ENCODE measurements at regions not wholly inside any gene's neighbourhood (a gene's known extent, or its start where the extent isn't known, plus 50 kb on each side); places are given as distances from the start of the nearest gene placed in this dataset.

DNA sequence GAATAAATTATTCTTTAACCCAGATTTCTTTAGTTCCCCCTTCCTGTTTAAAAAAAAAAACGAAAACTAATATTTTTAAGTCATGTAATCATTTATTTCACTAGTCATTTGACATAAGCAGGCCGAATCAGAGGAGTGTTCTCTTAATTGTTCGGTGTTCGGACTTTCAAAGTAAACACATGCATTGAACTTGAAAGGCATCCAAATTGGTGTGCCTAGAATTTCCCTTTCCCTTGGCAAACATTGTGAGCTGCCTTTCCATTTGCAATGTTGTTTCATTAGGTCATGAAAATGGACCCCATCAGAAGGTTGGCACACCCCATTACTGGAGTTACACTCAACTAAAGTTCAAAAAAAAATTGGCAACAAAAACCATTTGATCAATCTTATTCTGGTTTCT lies 283.0 kb upstream of the MARCKS start:
- Mint-ChIP-seq H3K4me3 (no peak overlapping the region), H3K27me3 (no peaks in the 10 kb centered on the region), H3K36me3 (no peaks in the 10 kb centered on the region), H3K4me1 (no peaks in the 10 kb centered on the region), H3K9me3 (ENCODE audit: low read depth) (peaks cover 2% of the 10 kb centered on the region), H3K27ac (no peak overlapping the region)
- CTCF ChIA-PET: no interaction called here
- DNase-seq: no peak
- ATAC-seq: no peak

DNA sequence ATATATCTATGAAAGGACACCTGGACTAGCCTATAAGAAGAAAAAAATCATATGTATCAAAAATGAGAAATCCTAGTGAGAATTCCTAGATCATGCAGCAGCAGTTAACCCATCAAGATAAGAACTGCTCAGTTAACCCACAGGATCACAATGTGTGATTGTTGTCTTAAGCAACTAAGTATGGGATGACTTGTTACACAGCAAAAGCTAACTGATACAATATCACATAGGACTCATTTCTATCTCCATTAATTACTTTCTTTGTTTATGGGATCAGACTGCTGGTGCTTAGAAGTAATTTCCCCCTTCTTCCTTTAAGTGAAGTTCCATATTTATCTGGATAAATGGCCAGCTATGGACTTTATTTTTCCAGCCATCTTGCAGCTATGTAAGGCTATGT lies 280.8 kb upstream of the MARCKS start:
- no peak overlapping the region for H3K27ac Mint-ChIP-seq
- H3K4me1 Mint-ChIP-seq: no peaks in the 10 kb centered on the region
- DNase-seq (no peak), ATAC-seq (no peak)
- no peak overlapping the region for H3K4me3 Mint-ChIP-seq
- H3K36me3 Mint-ChIP-seq: no peaks in the 10 kb centered on the region
- CTCF ChIA-PET: no interaction called here
- H3K27me3 Mint-ChIP-seq: no peaks in the 10 kb centered on the region
- peaks cover 4% of the 10 kb centered on the region for H3K9me3 Mint-ChIP-seq (ENCODE audit: low read depth)

DNA sequence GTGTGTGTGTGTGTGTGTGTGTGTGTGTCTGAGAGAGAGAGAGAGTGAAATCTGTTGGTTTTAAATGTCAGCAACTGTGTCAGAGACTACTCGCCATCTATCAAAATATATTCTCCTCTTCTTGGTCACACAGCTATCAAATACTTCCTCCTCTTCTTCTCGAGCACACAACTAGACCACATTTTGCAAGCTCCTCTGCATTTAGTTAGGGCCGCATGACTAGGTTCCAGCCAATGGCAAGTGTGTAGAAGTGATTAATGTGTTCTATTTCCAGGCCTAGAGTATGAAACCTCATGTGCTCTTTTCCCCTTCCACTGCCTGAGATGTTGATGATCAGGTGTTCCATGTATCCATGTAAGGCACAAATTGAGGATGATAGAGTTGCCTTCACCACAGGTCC lies 278.5 kb upstream of the MARCKS start:
- ATAC-seq (no peak), DNase-seq (no peak)
- H3K9me3 Mint-ChIP-seq (ENCODE audit: low read depth): peaks cover 2% of the 10 kb centered on the region
- H3K36me3 Mint-ChIP-seq: no peaks in the 10 kb centered on the region
- CTCF ChIA-PET: no interaction called here
- H3K4me3 Mint-ChIP-seq: no peak overlapping the region
- no peaks in the 10 kb centered on the region for H3K27me3 Mint-ChIP-seq
- no peak overlapping the region for H3K27ac Mint-ChIP-seq
- no peaks in the 10 kb centered on the region for H3K4me1 Mint-ChIP-seq

DNA sequence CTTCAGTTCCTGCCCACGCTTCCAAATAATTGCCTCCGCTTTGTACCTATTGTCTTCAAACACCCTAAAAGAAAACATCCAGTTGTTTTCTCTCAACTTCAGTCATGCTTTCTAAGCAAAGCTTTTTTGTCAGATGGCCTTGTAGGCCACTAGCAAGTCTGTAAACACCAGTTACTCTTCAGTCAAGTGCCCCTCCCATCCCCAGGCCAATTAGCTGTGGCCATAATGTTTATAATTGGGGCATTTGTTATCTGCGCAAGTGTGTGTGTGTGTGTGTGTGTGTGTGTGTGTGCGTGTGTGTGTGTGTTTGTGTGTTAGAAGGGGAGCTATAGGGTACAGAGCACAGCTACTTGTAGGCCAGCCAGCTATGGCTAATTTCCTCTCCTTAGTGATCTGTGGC lies 272.4 kb upstream of the MARCKS start:
- H3K4me1 Mint-ChIP-seq: no peaks in the 10 kb centered on the region
- peaks cover 2% of the 10 kb centered on the region for H3K9me3 Mint-ChIP-seq (ENCODE audit: low read depth)
- H3K4me3 Mint-ChIP-seq: no peak overlapping the region
- ATAC-seq (no peak), DNase-seq (no peak)
- H3K27ac Mint-ChIP-seq: no peak overlapping the region
- CTCF ChIA-PET: no interaction called here
- no peaks in the 10 kb centered on the region for H3K27me3 Mint-ChIP-seq
- H3K36me3 Mint-ChIP-seq: no peaks in the 10 kb centered on the region

DNA sequence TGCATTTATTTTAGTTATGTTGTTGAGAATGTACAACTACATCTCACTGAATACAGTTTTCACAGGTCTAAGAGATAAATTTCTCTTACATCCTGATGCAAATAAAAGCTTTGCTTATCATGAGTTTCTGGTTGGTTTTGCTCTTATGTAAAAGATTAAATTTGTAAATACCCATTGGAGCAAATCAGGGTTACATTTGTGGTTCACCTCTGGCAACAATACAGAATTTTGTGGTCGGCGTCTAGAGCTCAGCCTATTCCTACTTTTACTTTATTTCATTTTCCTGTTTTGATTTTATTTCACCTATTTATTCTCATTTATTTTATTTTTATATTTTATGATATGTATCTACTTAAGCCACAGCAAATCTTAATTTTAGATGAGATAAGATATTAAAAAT lies 271.9 kb upstream of the MARCKS start:
- Mint-ChIP-seq H3K9me3 (ENCODE audit: low read depth) (peaks cover under 1% of the 10 kb centered on the region), H3K36me3 (no peaks in the 10 kb centered on the region), H3K27ac (no peak overlapping the region), H3K4me3 (no peak overlapping the region), H3K4me1 (no peaks in the 10 kb centered on the region), H3K27me3 (peaks cover 3% of the 10 kb centered on the region)
- no peak for ATAC-seq
- DNase-seq: no peak
- CTCF ChIA-PET: no interaction called here

DNA sequence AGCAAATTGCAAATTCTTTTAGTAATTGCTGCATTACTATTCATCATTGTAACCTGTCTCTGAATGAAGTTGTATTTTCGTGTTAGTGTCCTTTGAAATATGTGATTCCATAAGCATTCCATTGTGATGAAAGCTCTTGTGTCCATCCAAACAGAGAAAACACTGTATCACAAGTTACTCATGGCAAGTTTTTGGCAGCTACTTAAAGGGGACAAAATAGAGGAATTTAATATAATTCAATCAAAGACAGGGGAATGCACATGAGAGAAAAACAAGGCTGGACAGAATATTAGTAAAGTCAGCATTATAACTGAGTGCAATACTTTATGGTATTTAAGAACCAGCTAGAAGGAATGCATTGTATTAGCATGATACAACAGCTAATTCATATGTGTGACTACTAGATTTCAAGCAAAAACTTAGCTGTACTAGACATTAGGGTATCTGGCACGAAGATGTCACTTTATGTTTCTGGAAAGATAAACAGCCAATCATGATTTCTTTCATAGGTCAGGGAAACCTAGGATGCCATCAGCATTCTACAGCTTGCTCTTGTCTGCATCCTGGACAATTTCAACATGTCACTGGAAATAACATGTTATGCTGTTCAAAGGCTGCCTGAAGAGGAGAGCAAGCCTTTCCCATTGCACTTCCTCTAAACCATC lies 270.6 kb upstream of the MARCKS start:
- ATAC-seq (no peak), DNase-seq (no peak)
- Mint-ChIP-seq H3K27me3 (peaks cover 6% of the 10 kb centered on the region), H3K9me3 (ENCODE audit: low read depth) (no peaks in the 10 kb centered on the region), H3K4me1 (no peaks in the 10 kb centered on the region), H3K4me3 (no peak overlapping the region), H3K36me3 (no peaks in the 10 kb centered on the region), H3K27ac (no peak overlapping the region)
- CTCF ChIA-PET: no interaction called here

DNA sequence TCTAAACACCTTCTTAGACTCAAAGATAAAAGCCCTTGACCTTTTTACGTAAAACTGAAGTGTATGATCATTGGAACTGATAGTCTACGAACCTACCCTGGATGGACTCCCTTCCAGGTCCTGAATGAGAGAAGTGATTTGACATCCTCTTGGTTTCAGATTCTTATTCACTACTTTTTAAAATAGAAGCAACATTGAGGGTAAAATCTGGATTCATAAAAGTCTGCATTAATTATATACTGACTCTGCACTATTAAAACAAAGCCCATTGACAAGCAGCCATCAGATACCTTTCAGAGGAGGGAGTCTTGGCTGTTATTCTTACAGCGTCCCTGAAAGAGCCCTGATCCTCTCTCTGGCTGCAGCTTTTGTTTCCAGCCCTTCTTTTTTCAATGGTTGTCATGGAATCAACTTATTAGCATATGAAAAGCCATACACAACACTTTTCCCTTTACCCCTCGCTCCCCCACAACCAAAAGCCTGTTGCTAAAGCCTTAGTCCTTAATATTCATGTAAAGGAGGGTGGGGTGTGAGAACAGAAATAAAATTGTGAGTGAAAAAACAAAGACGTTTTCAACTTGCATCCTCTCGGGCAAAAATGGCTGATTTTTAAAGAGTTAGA lies 270.0 kb upstream of the MARCKS start:
- H3K27me3 Mint-ChIP-seq: peaks cover 6% of the 10 kb centered on the region
- no peak overlapping the region for H3K4me3 Mint-ChIP-seq
- no peaks in the 10 kb centered on the region for H3K9me3 Mint-ChIP-seq (ENCODE audit: low read depth)
- no peaks in the 10 kb centered on the region for H3K4me1 Mint-ChIP-seq
- ATAC-seq (no peak), DNase-seq (no peak)
- no peak overlapping the region for H3K27ac Mint-ChIP-seq
- no peaks in the 10 kb centered on the region for H3K36me3 Mint-ChIP-seq
- CTCF ChIA-PET: no interaction called here

DNA sequence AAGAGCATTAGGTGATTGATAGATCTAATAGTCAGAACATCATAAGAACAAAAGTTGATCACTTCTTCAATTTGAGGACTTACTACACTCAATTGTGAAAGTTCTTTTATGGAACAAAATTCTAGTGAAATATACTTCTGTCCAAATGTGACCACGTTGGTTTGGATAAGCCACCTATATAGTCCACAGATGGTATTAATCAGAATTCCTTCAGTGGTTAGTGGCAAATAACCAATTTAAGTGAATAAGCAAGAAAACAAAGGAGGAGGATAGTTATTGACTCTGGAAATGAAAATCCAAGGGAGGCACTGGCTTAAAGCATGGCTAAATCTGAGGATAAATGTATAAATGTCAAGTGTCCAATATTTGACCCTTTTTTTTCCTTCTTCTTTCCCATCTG lies 268.5 kb upstream of the MARCKS start:
- CTCF ChIA-PET: no interaction called here
- no peak for ATAC-seq
- peaks cover 6% of the 10 kb centered on the region for H3K27me3 Mint-ChIP-seq
- no peak overlapping the region for H3K27ac Mint-ChIP-seq
- DNase-seq: no peak
- H3K4me1 Mint-ChIP-seq: no peaks in the 10 kb centered on the region
- H3K36me3 Mint-ChIP-seq: no peaks in the 10 kb centered on the region
- no peaks in the 10 kb centered on the region for H3K9me3 Mint-ChIP-seq (ENCODE audit: low read depth)
- H3K4me3 Mint-ChIP-seq: no peak overlapping the region

DNA sequence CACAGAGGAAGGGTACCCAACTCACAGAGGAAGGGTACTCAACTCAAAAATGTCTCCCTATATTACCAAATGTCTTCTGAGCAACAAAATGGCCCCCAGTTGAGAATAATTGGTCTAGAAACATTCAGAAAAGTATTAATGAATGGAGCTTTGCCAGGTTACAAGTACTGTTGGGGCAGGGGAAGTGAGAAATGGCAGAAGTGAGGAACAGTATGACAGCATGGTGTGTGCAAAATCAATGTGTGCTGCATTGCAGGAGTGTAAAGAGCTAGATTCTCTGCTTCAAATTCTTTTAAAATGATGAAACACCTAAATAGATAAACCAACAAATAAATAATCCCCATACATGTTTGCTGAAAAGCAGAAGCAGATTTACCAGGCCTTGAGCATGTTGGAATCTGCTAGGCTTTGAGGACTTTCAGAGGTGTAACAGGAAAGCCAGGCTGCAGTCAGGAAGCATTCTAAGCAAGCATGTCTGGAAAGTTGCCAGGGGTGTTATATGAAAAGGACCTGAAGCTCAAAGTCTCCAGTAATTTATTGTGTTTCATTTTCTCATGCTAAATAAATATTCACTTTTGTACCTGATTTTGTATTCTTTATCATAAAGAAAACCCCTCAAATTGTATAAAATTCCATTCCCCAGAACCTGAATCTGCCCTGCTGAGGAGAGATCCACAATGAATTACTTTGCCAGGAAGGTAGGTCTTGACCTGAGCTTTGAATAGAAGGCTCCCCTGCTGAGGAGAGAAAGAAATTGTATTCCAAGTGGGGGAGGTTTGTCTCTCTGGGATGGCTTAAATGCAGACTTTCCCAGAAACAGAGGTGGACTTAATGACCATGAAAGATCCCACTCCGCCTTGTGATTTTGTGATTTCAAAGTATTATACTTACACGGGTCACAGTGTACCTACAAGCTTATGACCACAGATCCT lies 265.0 kb upstream of the MARCKS start:
- ATAC-seq: no peak
- no peaks in the 10 kb centered on the region for H3K4me1 Mint-ChIP-seq
- CTCF ChIA-PET: no interaction called here
- H3K36me3 Mint-ChIP-seq: no peaks in the 10 kb centered on the region
- no peak for DNase-seq
- H3K9me3 Mint-ChIP-seq (ENCODE audit: low read depth): no peaks in the 10 kb centered on the region
- peaks cover 6% of the 10 kb centered on the region for H3K27me3 Mint-ChIP-seq
- no peak overlapping the region for H3K27ac Mint-ChIP-seq
- H3K4me3 Mint-ChIP-seq: no peak overlapping the region

DNA sequence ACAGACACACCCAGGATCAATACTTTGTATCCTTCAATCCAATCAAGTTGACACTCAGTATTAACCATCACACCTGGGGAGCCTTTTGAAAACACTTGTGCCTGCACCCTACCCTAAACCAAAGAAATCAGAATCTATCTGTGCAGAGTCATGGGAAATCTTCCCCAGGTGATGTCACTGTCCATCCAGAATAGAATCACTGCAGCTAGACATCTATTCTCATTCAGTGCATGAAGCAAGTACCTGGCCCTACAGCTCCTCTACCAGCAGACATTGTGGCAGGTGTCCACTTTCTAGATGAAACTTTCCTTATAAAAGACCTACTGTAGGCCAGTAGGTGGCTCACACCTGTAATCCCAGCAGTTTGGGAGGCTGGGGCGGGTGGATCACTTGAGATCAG lies 262.4 kb upstream of the MARCKS start:
- Mint-ChIP-seq H3K27me3 (peaks cover 6% of the 10 kb centered on the region), H3K4me3 (no peak overlapping the region), H3K9me3 (ENCODE audit: low read depth) (no peaks in the 10 kb centered on the region), H3K36me3 (no peaks in the 10 kb centered on the region), H3K27ac (no peak overlapping the region), H3K4me1 (no peaks in the 10 kb centered on the region)
- ATAC-seq (no peak), DNase-seq (no peak)
- CTCF ChIA-PET: no interaction called here

DNA sequence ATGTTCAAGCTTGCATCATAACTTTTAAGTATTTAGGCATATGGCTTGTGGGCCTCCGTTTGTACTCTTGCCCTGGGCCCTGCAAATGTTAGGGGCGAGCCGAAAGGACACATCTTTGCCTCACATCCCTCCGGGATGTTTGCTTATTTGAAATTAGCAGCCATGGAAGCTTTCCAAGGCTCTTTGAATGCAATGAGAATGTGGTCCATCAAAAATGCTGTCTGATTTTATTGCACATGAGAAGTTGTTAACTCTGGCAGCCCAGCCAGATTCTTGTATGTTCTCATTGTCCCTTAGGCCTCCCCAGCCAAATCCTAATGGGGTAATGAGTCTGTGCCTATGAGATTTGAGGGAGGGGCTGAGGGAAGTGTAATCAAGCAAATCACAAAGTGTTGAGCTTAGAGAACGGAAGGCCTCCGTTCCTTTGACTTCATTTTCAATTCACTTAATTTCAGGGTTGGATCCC lies 261.2 kb upstream of the MARCKS start:
- Mint-ChIP-seq H3K4me3 (no peak overlapping the region), H3K27ac (no peak overlapping the region), H3K4me1 (no peaks in the 10 kb centered on the region), H3K9me3 (ENCODE audit: low read depth) (no peaks in the 10 kb centered on the region), H3K27me3 (peaks cover 3% of the 10 kb centered on the region), H3K36me3 (no peaks in the 10 kb centered on the region)
- DNase-seq: no peak
- no peak for ATAC-seq
- CTCF ChIA-PET: no interaction called here

DNA sequence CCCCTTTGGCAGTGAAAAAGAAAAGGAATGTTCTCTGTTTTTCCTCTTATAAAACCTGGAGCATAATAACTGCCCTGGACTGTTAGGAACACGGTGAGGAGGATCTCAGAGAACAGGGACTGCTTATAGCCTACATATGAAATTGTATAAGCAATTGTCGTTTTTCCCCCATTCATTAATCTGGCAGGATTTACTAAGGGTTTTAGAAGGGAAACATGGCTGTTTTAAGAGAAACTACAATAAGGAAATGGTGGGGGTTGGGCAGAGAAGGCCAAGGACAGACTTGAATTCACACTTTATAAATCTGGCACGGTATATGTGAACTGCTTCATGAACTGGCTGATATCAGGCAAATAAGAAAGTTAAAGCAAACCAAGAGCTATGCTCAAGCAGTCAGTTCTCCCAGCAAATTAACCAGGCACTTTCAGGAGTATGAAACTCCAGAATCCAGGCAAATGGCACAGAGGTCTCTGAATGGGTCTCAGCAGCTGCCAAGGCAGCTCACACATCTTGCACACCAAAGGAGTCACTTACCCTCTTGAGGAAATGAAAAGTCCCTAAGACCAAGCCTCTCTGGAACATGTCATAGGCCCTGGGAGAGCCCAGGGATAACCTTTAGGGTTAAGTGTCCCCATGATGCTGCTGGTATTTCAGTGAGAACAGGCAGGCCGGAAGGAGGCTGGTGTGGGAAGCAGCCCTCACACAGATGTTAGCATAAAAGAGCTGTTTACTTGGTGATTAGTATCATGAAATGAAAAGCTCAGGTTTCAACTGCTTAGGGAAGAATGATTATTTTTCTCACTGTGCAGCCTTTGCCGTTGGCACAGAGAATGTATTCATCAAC lies 260.5 kb upstream of the MARCKS start:
- no peaks in the 10 kb centered on the region for H3K36me3 Mint-ChIP-seq
- H3K27ac Mint-ChIP-seq: no peak overlapping the region
- DNase-seq: no peak
- CTCF ChIA-PET: no interaction called here
- H3K9me3 Mint-ChIP-seq (ENCODE audit: low read depth): no peaks in the 10 kb centered on the region
- no peaks in the 10 kb centered on the region for H3K27me3 Mint-ChIP-seq
- no peak overlapping the region for H3K4me3 Mint-ChIP-seq
- no peaks in the 10 kb centered on the region for H3K4me1 Mint-ChIP-seq
- no peak for ATAC-seq

DNA sequence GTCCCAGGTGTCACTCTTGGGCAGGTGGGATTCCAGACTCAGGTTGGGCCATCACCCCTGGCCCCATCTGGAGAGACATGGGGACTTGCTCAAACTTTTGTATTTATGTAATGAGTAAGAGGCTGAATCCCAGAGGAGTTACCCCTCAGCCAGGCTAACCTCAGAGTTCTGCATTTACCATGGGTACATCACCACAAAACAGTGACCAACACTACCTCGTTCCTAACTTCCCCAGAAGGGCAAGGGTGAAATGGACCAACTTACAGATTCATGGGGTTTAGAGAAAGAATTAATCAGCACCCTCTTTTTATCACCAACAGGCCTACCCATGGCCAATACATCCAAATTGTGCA lies 259.9 kb upstream of the MARCKS start:
- H3K4me1 Mint-ChIP-seq: no peaks in the 10 kb centered on the region
- H3K9me3 Mint-ChIP-seq (ENCODE audit: low read depth): no peaks in the 10 kb centered on the region
- CTCF ChIA-PET: no interaction called here
- H3K27me3 Mint-ChIP-seq: no peaks in the 10 kb centered on the region
- no peak overlapping the region for H3K27ac Mint-ChIP-seq
- H3K36me3 Mint-ChIP-seq: no peaks in the 10 kb centered on the region
- DNase-seq: no peak
- ATAC-seq: no peak
- no peak overlapping the region for H3K4me3 Mint-ChIP-seq
